Stimulated activated CD8-positive, alpha-beta memory T cell treated with anti-CD3 and anti-CD28 coated beads, Interleukin-4, amount 100 ng/mL, for 48 hours (primary cell): ENCODE measurements at regions not wholly inside any gene's neighbourhood (a gene's known extent, or its start where the extent isn't known, plus 50 kb on each side); places are given as distances from the start of the nearest gene placed in this dataset.
"Not testable (repeated sequence)": the region's sequence is repeated elsewhere in the genome, so short reads cannot be mapped to it uniquely, and the experiment has no call there.

Experiments
- DNase-seq: peaks from one replicate; pipeline ENCODE4 v3.0.0-alpha.2; 2020

DNA sequence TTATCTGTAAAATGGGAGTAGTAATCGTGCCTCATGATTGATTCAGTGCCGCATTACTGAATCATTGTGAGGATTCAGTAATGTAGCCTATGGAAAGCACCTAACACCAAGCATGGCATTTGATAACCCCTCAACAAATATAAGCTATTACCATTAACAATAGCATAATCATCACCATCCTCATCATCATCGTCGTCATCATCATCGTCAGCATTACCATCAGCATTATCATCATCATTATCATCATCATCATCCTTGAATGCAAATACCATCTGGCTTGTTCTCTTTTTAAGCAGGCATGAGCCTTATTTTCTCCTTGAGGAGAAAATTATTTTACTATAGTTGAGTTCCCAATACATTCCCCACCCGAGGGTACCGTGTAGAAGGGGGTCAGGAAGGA is 115.4 kb upstream of the PTPRG start:
- DNase-seq: no peak

DNA sequence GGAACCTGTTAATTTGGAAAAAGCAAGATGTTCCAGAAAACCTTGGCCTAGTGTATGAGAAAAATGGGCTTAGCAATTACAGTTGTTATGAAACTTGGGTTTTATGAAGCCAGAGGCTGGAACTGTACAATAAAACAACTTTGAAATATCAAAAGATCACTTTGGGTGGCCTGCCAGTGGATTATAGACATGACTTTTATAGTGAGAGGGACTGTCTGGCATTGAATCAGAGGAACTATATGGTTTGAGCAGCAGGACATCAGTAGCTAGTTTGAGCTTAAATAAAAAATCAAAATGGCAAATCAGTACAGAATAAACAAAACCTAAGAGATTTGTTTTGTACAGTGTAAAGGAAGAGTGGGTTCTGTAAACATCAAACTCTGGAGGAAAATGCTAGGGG is 115.0 kb upstream of the PTPRG start:
- DNase-seq: no peak

DNA sequence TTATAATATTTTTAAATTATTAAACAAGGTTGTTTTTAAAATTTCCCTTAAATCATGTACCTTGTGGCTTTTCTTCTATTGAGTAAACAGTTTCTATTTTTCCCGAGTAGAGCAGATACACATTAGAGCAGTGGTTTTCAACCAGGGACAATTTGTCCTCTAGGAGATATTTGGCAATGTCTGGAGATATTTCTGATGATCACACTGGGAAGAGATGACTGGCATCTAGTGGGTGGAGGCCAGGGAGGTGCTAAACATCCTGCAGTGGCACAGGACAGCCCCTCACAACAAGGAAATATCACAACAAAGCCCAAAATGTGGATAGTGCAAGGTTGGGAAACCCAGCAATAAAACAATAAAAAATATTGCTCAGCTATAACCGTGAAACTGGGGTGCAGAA is 113.0 kb upstream of the PTPRG start:
- no peak for DNase-seq

DNA sequence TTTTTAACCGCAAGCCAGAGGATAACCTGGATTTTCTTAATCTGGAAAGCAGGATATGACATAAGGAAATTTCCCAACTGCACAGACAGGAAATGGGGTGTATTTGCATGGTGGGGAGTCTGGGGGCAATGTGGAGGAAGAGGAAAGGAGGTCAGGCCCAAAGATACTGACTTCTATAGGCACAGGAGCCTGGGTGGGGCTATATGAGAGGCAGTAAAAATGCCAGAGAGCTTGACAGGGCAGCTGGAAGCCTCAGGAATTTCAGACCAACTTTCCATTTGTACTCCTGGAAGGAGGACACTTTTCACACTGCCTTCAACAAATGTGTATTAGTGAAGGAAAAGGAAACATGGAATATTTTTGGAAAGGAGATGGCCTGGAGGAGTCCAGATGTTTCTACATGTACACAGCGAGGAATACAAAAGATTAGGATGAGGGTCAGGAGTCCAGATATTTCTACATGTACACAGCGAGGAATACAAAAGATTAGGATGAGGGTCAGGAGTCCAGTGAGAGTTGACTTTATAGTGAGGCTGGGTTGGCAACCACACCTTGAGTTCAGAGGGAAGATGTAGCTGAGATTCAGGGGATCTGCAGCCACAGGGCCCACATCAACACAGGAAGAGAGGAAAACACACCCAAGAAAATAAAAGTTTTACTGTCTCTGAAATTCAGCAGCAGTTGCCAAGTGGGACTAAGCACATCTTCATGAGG is 111.9 kb upstream of the PTPRG start:
- DNase-seq: no peak

DNA sequence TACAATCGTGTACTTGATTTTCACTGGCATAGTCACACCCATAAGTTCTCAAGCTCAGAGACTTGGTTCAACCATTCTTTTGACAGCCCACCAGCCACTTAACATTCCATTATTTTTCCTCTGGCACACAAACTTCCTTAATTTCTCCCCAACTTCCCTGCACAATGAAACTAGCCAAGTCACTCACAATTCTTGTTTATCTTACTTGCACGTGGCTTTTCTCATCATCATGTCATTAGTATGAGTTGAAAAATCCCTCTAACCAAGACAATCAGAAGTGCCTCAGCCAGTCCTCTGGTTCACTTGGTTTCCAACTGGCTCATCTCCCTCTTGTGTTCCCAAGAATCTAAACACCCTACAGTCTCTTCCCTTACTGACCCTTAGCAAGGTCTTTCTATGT is 110.5 kb upstream of the PTPRG start:
- no peak for DNase-seq

DNA sequence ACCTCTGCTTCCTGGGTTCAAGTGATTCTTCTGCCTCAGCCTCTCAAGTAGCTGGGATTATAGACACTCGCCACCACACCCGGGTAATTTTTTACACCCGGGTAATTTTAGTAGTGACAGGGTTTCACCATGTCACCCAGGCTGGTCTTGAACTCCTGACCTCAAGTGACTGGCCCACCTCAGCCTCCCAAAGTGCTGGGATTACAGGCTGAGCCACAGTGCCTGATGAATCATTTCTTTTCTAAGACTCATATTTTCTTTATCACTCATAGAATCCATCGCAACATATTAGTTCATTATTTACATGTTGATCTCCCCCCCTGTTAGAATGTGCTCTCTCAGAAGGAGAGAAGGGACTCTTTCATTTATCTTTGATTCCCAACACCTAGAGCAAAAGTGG is 109.5 kb upstream of the PTPRG start:
- no peak for DNase-seq

DNA sequence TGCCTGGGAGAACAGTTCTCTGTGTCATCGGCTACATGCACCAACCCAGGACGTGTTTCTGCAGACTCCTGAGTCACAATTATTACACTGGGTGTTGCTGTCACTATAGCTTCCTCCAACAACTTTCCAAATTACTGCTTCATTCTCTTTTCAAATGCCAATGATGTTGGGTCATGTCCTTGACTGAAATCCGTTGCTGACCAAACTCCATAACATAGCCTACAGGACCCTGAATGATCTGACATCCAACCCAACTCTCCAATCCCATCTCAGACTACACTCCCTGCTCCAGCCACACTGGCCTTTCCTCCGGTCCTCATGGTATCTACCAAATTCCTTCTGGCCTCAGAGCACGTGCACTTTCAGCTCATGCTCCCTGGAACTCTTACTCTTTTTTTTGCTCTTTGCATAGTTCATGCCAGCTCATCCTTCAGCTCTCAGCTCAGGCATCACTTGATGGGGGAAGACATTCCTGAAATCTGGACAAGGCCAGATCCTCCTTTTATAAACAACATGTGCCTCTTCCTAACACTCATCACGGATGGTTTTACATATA is 108.8 kb upstream of the PTPRG start:
- no peak for DNase-seq

DNA sequence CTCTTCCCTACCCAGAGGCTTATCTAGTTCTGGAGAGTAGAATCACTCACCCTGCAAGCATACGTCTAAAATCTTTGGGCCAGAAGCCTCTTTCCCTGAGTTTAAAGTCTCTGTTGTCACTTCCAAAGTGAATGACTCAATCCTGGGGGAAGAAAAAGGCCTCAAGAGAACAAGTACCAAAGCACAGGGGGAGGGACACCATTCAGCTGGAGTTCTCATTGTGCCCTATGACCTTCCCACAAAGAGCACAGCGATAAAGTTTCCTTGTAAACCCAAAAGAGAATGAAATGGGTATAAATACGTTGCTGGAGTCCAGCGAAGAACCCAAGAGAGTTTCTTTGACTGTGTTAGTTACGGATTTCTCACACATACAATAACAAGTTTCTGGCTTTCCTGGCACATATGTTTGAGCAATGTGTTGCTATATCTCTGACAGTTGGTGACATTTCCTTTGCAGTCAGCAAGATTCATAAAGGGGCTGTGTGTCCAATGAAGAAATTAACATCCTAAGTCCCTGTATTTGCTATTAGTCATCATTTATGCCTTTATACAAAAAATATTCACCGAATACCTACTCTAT is 107.3 kb upstream of the PTPRG start:
- DNase-seq: no peak

DNA sequence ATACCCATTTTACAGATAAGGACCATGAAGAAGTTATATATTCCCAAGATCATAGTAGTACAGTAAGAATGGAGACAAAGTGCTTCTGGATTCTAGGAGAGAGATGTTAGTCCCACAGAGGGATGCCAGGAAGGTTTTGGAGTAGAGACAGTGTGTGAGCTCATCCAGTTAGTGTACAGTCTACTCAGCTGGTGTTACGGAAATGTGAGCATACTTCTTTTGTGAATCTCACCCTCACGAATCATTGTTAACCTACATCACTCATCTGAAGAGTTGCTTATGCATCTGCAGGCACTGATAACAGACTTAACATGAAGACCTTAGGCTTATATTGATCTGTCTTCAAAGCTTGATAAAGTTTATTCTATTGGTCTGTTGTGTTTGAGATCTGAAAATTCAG is 106.6 kb upstream of the PTPRG start:
- no peak for DNase-seq

DNA sequence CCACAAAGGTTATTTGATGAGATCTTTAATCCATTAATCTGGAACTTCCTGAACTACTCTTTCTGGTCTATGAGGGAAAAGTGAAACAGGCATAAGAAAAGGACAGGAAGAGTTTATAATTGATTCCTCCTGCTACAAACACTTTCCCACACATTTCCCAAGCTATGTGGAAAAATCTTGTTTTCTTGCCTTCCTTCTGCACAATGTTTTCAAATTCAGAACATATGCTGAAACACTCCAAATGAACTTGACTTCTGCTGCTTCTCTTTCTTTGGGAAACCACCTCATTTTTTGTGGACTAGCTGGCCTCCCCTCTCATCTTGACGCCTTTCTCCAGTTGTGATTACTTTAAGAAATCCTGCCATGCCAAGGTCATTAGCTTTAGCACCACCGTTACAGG is 100.7 kb upstream of the PTPRG start:
- DNase-seq: no peak

DNA sequence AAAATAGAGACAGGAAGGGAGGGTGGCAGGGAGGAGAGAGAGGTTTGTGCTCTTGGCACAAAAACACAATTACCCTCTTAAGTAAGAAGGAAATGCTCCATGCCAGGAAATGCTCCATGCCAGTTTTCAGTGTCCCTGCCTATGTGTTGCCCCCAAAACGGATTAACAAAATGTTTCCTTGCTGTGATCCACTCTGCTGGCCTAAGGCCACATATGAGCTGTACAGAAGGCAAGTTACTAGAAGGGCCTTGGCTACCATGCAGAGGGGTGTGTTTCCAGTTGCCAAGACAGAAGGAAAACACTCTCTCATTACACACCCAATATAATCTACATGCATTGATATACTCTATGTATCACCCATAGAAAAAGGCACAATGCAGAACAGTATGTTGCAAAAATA is 98.2 kb upstream of the PTPRG start:
- DNase-seq: no peak

DNA sequence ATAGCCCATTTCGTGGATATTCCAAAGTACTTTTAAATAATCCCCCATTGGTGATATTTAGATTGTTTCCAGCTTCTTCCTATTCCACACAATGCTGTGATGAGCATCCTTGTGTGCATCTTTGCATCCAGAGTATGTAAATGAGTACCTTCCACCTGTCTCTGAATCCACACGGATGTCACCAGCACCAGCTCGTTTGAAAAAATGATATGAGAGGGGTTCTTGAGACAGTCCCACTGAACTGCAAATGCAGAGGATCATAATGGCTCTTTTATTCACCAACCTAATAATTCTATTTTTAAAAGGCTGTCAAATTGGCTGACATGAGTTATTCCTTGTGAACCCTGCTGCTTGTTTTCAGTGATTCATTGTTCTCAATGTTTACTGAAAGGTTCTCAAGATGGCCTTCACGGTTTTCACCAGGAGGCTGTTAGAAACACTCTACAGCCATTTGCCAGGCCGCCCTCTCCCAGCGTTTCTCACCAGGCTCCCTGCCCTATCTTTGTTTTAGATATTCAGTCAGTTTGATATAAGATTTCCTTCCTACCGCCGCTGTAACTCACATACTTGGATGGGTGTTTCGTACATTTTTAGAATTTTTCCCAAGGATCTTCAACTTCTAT is 96.7 kb upstream of the PTPRG start:
- no peak for DNase-seq

DNA sequence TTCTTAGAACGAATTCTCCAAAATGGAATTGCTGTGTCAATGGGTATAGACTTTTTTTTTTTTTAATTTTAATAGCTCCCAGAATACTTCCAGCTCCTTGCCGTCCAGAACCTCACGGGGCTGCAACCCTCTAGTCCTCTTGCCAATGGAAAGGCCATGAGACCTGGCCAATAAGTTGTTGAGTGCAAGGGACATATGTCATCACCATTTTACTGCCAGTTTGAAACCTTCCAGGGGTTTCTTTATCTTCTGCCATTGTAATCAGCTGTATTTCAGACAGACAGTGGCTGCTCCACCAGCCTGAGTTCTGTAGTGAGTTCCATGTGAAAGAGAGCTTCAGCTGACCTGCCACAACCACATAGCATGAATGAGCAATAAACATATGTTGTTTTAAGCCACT is 95.0 kb upstream of the PTPRG start:
- no peak for DNase-seq

DNA sequence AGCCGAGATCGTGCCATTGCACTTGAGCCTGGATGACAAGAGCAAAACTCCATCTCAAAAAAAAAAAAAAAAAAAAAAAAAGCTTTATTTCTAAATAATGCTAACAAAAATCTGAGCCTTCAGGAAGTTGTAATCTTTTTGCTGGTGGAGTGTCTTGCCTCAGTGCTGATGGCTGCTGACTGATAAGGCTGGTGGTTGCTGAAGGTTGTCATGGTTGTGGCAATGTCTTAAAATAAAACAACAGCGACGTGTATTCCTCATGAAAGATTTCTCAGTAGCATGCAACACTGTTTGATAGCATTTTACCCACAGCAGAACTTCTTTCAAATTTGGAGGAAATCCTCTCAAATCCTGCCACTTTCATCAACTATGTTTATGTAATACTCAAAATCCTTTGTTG is 77.4 kb upstream of the PTPRG start:
- DNase-seq: no peak

DNA sequence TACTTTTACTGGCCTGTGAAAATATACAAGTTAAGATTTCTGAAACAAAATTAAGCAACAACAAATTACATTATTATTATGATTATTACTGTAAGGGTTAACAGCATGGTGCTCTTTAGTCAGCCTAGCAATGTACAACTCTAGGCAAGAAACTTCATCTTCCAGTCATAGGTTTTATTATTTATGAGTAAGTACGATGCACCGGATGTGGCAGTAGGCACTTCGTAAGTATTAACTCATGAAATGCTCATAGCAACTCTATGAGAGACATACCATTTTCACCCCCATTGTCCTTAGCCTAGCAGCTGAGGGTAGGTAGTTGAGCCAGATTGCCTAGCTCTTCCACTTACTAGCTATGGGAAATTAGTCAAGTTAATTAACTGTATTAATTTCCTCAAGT is 68.0 kb upstream of the PTPRG start:
- DNase-seq: no peak

DNA sequence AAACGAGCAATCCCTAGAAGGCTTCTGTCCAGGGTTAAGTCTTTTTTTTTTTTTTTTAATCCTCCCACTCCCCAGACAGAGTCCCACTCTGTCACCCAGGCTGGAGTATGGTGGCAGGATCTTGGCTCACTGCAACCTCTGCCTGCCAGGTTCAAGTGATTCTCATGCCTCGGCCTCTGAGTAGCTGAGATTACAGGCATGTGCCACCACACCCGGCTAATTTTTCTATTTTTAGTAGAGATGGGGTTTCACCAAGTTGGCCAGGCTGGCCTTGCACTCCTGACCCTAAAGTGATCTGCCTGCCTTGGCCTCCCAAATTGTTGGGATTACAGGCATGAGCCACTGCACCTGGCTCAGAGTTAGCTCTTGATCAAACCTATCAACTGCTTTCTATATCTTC is 67.1 kb upstream of the PTPRG start:
- DNase-seq: not testable (repeated sequence)

DNA sequence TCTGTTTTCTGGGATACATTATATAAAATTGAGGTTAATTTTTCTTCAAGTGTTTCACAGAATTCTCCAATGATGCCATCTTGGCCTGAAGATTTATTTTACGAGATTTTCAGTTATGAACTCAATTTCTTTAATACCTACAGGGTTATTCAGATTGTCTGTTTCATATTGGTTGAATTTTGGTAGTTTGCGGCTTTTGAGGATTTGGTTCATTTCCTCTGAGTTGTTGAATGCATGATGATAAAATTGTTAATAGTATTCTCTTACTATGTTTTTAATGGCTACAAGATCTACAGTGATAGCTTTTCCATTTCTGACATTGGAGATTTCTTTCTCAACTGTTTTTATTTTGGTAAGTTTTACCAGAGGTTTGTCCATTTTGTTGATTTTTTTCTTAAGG is 63.9 kb upstream of the PTPRG start:
- no peak for DNase-seq

DNA sequence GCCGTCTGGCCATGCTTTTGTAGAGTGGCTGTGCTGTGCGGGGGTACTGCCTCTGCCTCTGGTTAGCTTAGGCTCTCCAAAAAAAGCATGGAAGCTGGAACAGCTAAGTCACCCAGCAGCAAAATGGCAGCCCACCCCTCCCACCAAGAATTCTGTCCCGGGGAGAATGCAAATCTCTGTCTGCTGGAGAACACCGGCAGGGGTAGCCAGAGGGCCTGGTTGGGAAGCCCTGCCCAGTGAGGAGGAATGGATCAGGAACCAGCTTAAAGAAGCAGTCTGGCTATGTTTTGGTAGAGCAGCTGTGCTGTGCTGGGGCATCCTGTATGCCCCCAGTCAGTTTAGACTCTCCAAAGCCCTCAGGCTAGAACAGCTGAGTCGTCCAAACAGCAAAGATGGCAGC is 56.2 kb upstream of the PTPRG start:
- DNase-seq: no peak

DNA sequence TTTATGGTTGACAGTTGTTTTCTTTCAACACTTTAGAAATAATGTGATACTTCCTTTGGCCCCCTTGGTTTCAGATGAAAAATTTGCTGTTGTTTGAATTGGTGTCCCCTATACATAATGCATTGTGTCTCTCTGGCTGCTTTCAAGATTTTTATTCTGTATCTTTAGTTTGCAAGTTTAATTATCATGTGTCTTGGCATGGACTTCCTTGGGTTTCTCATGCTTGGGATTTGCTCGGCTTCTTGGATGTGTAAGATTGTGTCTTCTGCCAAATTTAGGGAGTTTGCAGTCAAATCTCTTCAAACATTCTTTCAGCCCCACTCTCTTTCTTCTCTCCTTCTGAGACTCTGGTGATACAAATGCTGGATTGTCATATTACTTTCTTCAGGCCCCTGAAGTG is 53.4 kb upstream of the PTPRG start:
- no peak for DNase-seq
